PC-9 (cell line): ENCODE measurements at regions not wholly inside any gene's neighbourhood (a gene's known extent, or its start where the extent isn't known, plus 50 kb on each side); places are given as distances from the start of the nearest gene placed in this dataset.

ENCODE experiments used
- BruUV-seq: library from RNA; stranded (reverse); fragments of 400-500 nt; replicated peaks from 2 replicates; lab custom pipeline; 2021; lab: Mats Ljungman, UMichigan
- CTCF ChIA-PET: fragments of 300-600 bp; sonication (Branson Sonifier 250); formaldehyde crosslinking; loops from one replicate; lab custom pipeline; 2022; ENCODE audit warnings: antibody characterized with exemption; lab: Charles Lee
- POLR2A ChIA-PET: fragments of 300-600 bp; sonication (Branson Sonifier 250); formaldehyde crosslinking; loops from one replicate; lab custom pipeline; 2022; ENCODE audit warnings: antibody characterized with exemption; ENCODE audit not compliant: unreplicated experiment; lab: Charles Lee
- DNase-seq, 2 experiments: peaks; one replicate each; pipeline versions ENCODE4 v3.0.0 to v3.0.0-alpha.2; 2015 to 2022; ENCODE audit warnings: mixed read lengths in 1 of 2
- H2AFZ ChIP-seq: fragments of 200-600 bp; sonication (generic); 2 replicates; pipeline ENCODE4 v1.8.1; 2017; ENCODE audit warnings: antibody characterized with exemption
- H3F3A ChIP-seq: fragments of 200-600 bp; sonication (generic); 2 replicates; pipeline ENCODE4 v1.8.1; 2017; ENCODE audit warnings: antibody characterized with exemption, mild to moderate bottlenecking, low read depth; ENCODE audit not compliant: insufficient read depth
- H3K27ac ChIP-seq: fragments of 200-600 bp; sonication (generic); 2 replicates; pipeline ENCODE4 v1.6.1; 2016; ENCODE audit warnings: mixed run types
- H3K27me3 ChIP-seq: fragments of 200-600 bp; sonication (generic); 2 replicates; pipeline ENCODE4 v1.6.1; 2016; ENCODE audit warnings: low read depth, mixed run types; ENCODE audit not compliant: insufficient read depth
- H3K36me3 ChIP-seq: fragments of 200-600 bp; sonication (generic); 2 replicates; pipeline ENCODE4 v1.6.1; 2016; ENCODE audit warnings: low read depth, mixed run types
- H3K4me1 ChIP-seq: fragments of 200-600 bp; sonication (generic); replicated peaks from 2 replicates; pipeline ENCODE4 v1.6.1; 2016; ENCODE audit warnings: mixed run types; ENCODE audit not compliant: insufficient read depth
- H3K4me2 ChIP-seq: fragments of 200-600 bp; sonication (generic); 2 replicates; pipeline ENCODE4 v1.6.1; 2017; ENCODE audit warnings: mixed run types
- H3K4me3 ChIP-seq: fragments of 200-600 bp; sonication (generic); 2 replicates; pipeline ENCODE4 v1.6.1; 2016; ENCODE audit warnings: mixed run types
- H3K79me2 ChIP-seq: fragments of 200-600 bp; sonication (generic); 2 replicates; pipeline ENCODE4 v1.6.1; 2017; ENCODE audit warnings: low read depth, mixed run types
- H3K9me2 ChIP-seq: fragments of 200-600 bp; sonication (generic); 2 replicates; pipeline ENCODE4 v1.8.1; 2017; ENCODE audit warnings: mild to moderate bottlenecking; ENCODE audit not compliant: insufficient read depth
- H3K9me3 ChIP-seq: fragments of 200-600 bp; sonication (generic); 2 replicates; pipeline ENCODE4 v1.8.1; 2016; ENCODE audit warnings: low read depth; ENCODE audit not compliant: insufficient read depth
- H4K20me1 ChIP-seq: fragments of 200-600 bp; sonication (generic); 2 replicates; pipeline ENCODE4 v1.8.1; 2017; ENCODE audit not compliant: insufficient read depth
- EZH2 ChIP-seq: fragments of 200-600 bp; sonication (generic); IDR thresholded peaks from 2 replicates; pipeline ENCODE4 v1.8.0; 2017; ENCODE audit warnings: antibody characterized with exemption, low read depth
- intact Hi-C: fragments of 100-400 bp; cut with micrococcal nuclease; formaldehyde crosslinking; loops from one replicate; pipeline ENCODE4 v1.10.0; 2022; ENCODE audit not compliant: unreplicated experiment
- TF ChIP-seq, protein P1 (sequence below): fragments of 200-600 bp; sonication (generic); conservative IDR thresholded peaks from 2 replicates; pipeline ENCODE4 v1.6.1; 2017; ENCODE audit warnings: mixed run types, antibody characterized with exemption, mild to moderate bottlenecking, moderate library complexity

DNA sequence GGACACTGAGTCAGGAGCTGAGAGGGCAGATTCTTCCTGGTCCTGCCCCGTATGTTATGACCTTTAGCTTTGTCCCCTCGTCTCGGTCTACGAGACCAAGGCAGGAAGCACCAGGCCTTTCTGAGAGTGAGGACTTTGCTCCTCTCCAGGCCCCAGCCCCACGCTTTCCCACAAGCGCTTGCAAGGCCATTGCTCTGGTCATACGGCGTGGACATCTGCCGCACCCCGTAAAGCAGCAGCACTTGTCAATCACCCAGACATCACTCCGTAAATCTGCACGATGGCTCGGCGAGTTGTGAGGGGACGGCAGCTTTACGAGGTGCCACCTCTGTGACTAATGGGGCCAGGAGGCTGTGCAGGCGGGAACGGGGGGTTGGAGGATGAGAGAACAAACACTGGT lies 100.8 kb upstream of the TWIST2 start:
- H3K4me2 ChIP-seq = no peak overlapping the region
- no peak for TF ChIP-seq EZH2
- TF ChIP-seq, protein P1, sequence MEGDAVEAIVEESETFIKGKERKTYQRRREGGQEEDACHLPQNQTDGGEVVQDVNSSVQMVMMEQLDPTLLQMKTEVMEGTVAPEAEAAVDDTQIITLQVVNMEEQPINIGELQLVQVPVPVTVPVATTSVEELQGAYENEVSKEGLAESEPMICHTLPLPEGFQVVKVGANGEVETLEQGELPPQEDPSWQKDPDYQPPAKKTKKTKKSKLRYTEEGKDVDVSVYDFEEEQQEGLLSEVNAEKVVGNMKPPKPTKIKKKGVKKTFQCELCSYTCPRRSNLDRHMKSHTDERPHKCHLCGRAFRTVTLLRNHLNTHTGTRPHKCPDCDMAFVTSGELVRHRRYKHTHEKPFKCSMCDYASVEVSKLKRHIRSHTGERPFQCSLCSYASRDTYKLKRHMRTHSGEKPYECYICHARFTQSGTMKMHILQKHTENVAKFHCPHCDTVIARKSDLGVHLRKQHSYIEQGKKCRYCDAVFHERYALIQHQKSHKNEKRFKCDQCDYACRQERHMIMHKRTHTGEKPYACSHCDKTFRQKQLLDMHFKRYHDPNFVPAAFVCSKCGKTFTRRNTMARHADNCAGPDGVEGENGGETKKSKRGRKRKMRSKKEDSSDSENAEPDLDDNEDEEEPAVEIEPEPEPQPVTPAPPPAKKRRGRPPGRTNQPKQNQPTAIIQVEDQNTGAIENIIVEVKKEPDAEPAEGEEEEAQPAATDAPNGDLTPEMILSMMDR = no peak
- 0 out of 2 replicates have a peak, but pooled peaks cover 5% of the 10 kb centered on the region for H3K9me3 ChIP-seq
- POLR2A ChIA-PET = no interaction called here
- no peaks in the 10 kb centered on the region for H3K36me3 ChIP-seq
- H3K4me3 ChIP-seq = no peak overlapping the region
- H3K27me3 ChIP-seq = peaks cover 72% of the 10 kb centered on the region
- no peak for DNase-seq
- H3K27ac ChIP-seq = no peak overlapping the region
- no peaks in the 10 kb centered on the region for H3K9me2 ChIP-seq
- CTCF ChIA-PET = no interaction called here
- H3K4me1 ChIP-seq = no peaks in the 10 kb centered on the region
- no TSS peak for BruUV-seq
- 0 out of 2 replicates have a peak, but pooled peaks cover 5% of the 10 kb centered on the region for H3F3A ChIP-seq
- intact Hi-C loops = no loop called here
- H2AFZ ChIP-seq = no peak overlapping the region
- no peaks in the 10 kb centered on the region for H3K79me2 ChIP-seq
- H4K20me1 ChIP-seq = no peaks in the 10 kb centered on the region

DNA sequence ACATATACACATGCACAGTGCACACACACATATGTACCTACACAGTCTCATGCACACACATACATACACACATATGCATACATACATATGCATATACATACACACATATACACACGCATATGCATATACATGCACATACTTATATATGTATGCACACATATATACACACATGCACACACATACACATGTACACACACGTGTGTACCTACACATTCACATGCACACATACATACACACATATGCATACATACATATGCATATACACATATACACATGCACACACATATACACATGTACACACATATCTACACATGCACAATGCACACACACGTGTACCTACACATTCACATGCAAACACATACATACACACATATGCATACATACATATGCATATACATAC lies 100.3 kb upstream of the TWIST2 start:
- H3F3A ChIP-seq = 0 out of 2 replicates have a peak, but pooled peaks cover 5% of the 10 kb centered on the region
- no peaks in the 10 kb centered on the region for H4K20me1 ChIP-seq
- ChIA-PET POLR2A (no interaction called here), CTCF (no interaction called here)
- TF ChIP-seq, protein P1 = no peak
- TF ChIP-seq EZH2 = no peak
- no peak overlapping the region for H3K4me3 ChIP-seq
- no TSS peak for BruUV-seq
- H3K4me2 ChIP-seq = no peak overlapping the region
- no peaks in the 10 kb centered on the region for H3K79me2 ChIP-seq
- H3K9me3 ChIP-seq = 0 out of 2 replicates have a peak, but pooled peaks cover 5% of the 10 kb centered on the region
- no peaks in the 10 kb centered on the region for H3K36me3 ChIP-seq
- intact Hi-C loops = no loop called here
- H3K9me2 ChIP-seq = no peaks in the 10 kb centered on the region
- H3K27me3 ChIP-seq = peaks cover 71% of the 10 kb centered on the region
- H3K27ac ChIP-seq = no peak overlapping the region
- no peak overlapping the region for H2AFZ ChIP-seq
- no peaks in the 10 kb centered on the region for H3K4me1 ChIP-seq
- no peak for DNase-seq

DNA sequence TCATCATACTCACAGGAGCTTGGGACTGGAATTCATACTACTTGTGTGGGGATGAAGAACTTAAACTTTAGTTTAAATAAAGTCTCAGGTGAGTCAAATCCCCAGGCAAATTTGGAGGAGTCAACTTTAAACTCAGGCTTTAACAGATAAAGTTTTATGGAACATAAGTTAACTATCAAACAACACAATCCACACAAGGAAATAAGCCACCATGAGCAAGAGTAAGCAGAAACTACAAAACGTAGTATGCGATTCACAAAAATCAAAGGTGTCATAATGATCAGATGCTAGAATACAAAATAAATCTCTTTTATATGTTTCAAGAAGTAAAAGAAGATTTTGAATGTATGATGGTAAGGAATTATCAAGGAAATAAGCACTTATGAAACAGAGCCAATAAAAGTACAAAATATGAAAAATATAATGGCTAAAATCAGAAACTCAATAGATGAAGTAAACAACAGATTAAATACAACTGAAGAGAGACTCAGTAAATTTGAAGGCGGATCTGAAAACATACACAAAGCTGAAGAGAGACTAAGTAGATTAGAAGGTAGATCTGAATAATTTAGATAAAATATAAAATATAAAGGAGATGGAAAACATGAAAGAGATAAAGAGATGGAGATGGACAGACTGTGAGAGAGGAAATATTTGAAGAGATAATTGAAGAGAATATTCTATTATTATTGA lies 97.5 kb upstream of the TWIST2 start:
- Histone ChIP-seq H3K27ac (no peak overlapping the region), H3K4me2 (no peak overlapping the region), H3F3A (0 out of 2 replicates have a peak, but pooled peaks cover 5% of the 10 kb centered on the region), H2AFZ (no peak overlapping the region), H3K9me3 (0 out of 2 replicates have a peak, but pooled peaks cover 5% of the 10 kb centered on the region), H3K27me3 (peaks cover 71% of the 10 kb centered on the region), H3K36me3 (no peaks in the 10 kb centered on the region), H3K9me2 (no peaks in the 10 kb centered on the region), H3K4me3 (no peak overlapping the region), H3K4me1 (no peaks in the 10 kb centered on the region), H4K20me1 (no peaks in the 10 kb centered on the region), H3K79me2 (no peaks in the 10 kb centered on the region)
- CTCF ChIA-PET = no interaction called here
- DNase-seq = no peak
- no peak for TF ChIP-seq EZH2
- TF ChIP-seq, protein P1 = no peak
- intact Hi-C loops = no loop called here
- POLR2A ChIA-PET = no interaction called here
- BruUV-seq = no TSS peak
